ENCODE measurements at regions not wholly inside any gene's neighbourhood (a gene's known extent, or its start where the extent isn't known, plus 50 kb on each side); places are given as distances from the start of the nearest gene placed in this dataset.

DNA sequence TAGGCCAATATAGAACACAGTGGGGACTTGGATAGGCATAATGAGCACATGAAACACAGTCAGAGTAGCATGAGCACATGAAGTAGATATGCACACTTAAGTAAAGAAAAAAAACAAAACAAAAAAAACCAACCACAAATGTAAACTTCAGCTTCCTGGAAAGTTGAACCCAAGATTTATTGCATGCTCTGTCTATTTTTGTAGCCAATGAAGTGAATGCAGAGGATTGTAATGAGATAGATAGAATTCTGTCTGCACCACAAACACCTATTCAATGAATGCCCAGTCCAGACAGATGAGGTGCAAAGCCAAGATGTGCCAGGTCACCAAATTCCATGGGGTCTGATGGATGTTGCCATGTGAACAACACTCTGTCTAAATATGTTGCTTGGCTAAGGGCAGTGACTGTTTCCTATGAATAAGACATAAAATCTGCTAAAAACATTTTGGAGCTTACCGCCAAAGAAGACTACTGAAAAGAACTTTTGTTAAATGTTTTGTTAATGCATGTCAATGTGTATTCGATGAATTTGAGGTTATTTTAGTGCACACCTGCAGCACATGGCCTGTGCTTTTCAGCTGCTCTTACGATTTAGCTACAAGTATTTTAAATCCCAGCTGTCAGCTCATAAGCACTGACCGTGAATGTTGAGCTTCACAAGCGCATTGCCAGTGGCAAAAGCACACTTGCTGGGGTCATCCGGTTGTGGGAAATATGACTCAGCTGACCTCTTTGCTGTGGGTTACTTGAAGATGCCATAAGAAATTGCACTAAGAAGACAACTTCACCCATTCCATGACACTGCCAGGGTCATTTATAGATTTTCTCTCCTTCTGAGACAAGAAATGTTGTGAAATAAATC is 374.8 kb upstream of the GNPDA2 start:
- TF ChIP-seq CTCF (IDR thresholded peaks at IDR 0.05) (no peak), POLR2A (IDR thresholded peaks at IDR 0.05) (no peak)
